H1 (cell line): ENCODE measurements at regions not wholly inside any gene's neighbourhood (a gene's known extent, or its start where the extent isn't known, plus 50 kb on each side); places are given as distances from the start of the nearest gene placed in this dataset.

Experiments
- CTCF ChIA-PET: fragments of 300-600 bp; sonication (Branson Sonifier 250); formaldehyde crosslinking; loops from one replicate; lab custom pipeline; 2021; ENCODE audit not compliant: partially characterized antibody; lab: Charles Lee
- POLR2A ChIA-PET: fragments of 300-600 bp; sonication (Branson Sonifier 250); formaldehyde crosslinking; loops from one replicate; lab custom pipeline; 2021; ENCODE audit warnings: inconsistent platforms; ENCODE audit not compliant: partially characterized antibody; lab: Charles Lee
- DNase-seq, 2 experiments: peaks; one replicate each; pipeline versions ENCODE4 v3.0.0 to v3.0.0-alpha.2; 2010 to 2022; ENCODE audit warnings: low spot score in 2 of 2, low read depth in 1 of 2, mixed read lengths in 1 of 2
- FAIRE-seq: peaks from 2 replicates; lab custom pipeline; 2011; peaks lifted over from hg19 to GRCh38; lab: Jason Lieb, UNC
- H2AFZ ChIP-seq: 2 replicates; pipeline ENCODE4 v1.8.1; 2012; ENCODE audit warnings: low read length, inconsistent platforms
- H2AK5ac ChIP-seq: 2 replicates; pipeline ENCODE4 v1.6.1; 2013; ENCODE audit warnings: low read depth, low read length
- H2BK120ac ChIP-seq: replicated peaks from 2 replicates; pipeline ENCODE3; 2013; ENCODE audit warnings: low read depth, low read length, inconsistent platforms
- H2BK12ac ChIP-seq: 2 replicates; pipeline ENCODE4 v1.6.1; 2013; ENCODE audit warnings: low read depth, low read length
- H2BK15ac ChIP-seq: 2 replicates; pipeline ENCODE4 v1.6.1; 2013; ENCODE audit warnings: low read length
- H2BK20ac ChIP-seq: 2 replicates; pipeline ENCODE4 v1.6.1; 2013; ENCODE audit warnings: low read length
- H2BK5ac ChIP-seq: 2 replicates; pipeline ENCODE4 v1.6.1; 2013; ENCODE audit warnings: low read depth, low read length
- H3K14ac ChIP-seq: 2 replicates; pipeline ENCODE4 v1.6.1; 2013; ENCODE audit warnings: inconsistent platforms; ENCODE audit not compliant: insufficient read length
- H3K18ac ChIP-seq: 2 replicates; pipeline ENCODE4 v1.6.1; 2013; ENCODE audit warnings: low read length; ENCODE audit errors: extremely low read depth
- H3K23ac ChIP-seq: 2 replicates; pipeline ENCODE4 v1.6.1; 2013; ENCODE audit warnings: inconsistent platforms; ENCODE audit not compliant: insufficient read length
- H3K23me2 ChIP-seq: 2 replicates; pipeline ENCODE4 v1.6.1; 2013; ENCODE audit warnings: low read depth, low read length
- H3K27ac ChIP-seq: 2 replicates; pipeline ENCODE4 v1.6.1; 2011; ENCODE audit warnings: low read depth, low read length, inconsistent platforms
- H3K27me3 ChIP-seq, 4 experiments: replicated peaks in 1 of 4; 1 replicate in 1 of 4; 2 replicates in 3 of 4; pipeline versions ENCODE4 v1.6.1 to v1.8.1; 2011 to 2013; ENCODE audit warnings: low read length in 3 of 4, mild to moderate bottlenecking in 3 of 4, inconsistent platforms in 2 of 4, mixed read lengths in 2 of 4, moderate library complexity in 1 of 4; ENCODE audit not compliant: control insufficient read depth in 3 of 4, insufficient read depth in 3 of 4; ENCODE audit errors: extremely low read depth in 1 of 4
- H3K36me3 ChIP-seq, 4 experiments: 2 replicates each; pipeline versions ENCODE4 v1.6.1 to v1.8.1; 2011 to 2013; ENCODE audit warnings: mild to moderate bottlenecking in 4 of 4, low read length in 3 of 4, moderate library complexity in 2 of 4, control low read depth in 1 of 4, inconsistent platforms in 1 of 4; ENCODE audit not compliant: insufficient read depth in 4 of 4, control insufficient read depth in 2 of 4
- H3K4ac ChIP-seq: replicated peaks from 2 replicates; pipeline ENCODE3; 2013; ENCODE audit warnings: low read length, low read depth, mixed read lengths, inconsistent platforms; ENCODE audit not compliant: insufficient read length
- H3K4me1 ChIP-seq, 4 experiments: replicated peaks in 1 of 4; 1 replicate in 1 of 4; 2 replicates in 3 of 4; pipeline versions ENCODE4 v1.6.1 to v1.8.1; 2011 to 2013; ENCODE audit warnings: low read length in 3 of 4, inconsistent platforms in 2 of 4, mixed read lengths in 1 of 4; ENCODE audit not compliant: insufficient read depth in 4 of 4, control insufficient read depth in 3 of 4
- H3K4me2 ChIP-seq, 2 experiments: 2 replicates each; pipeline versions ENCODE4 v1.6.1 to v1.8.1; 2011 to 2013; ENCODE audit warnings: low read depth in 2 of 2, low read length in 2 of 2, control low read depth in 1 of 2, inconsistent platforms in 1 of 2, mild to moderate bottlenecking in 1 of 2; ENCODE audit not compliant: insufficient read depth in 1 of 2
- H3K4me3 ChIP-seq, 4 experiments: fragments of 200-600, 300-600 bp in 1 of 4; sonication (generic), shearing (Covaris generic), sonication (Bioruptor Twin) in 1 of 4; 2 replicates each; pipeline versions ENCODE4 v1.5.1 to v1.8.1; 2011 to 2016; ENCODE audit warnings: low read length in 4 of 4, low read depth in 3 of 4, control low read depth in 2 of 4, inconsistent platforms in 2 of 4, mild to moderate bottlenecking in 2 of 4, mixed read lengths in 1 of 4, moderate library complexity in 1 of 4; ENCODE audit not compliant: insufficient read depth in 2 of 4; ENCODE audit errors: extremely low read depth in 1 of 4
- H3K56ac ChIP-seq: replicated peaks from 2 replicates; pipeline ENCODE3; 2013; ENCODE audit warnings: low read depth, mild to moderate bottlenecking, mixed read lengths, low read length, inconsistent platforms; ENCODE audit not compliant: insufficient read length
- H3K79me1 ChIP-seq: 2 replicates; pipeline ENCODE4 v1.6.1; 2013; ENCODE audit warnings: low read depth, low read length, control low read depth
- H3K79me2 ChIP-seq, 2 experiments: 2 replicates each; pipeline versions ENCODE4 v1.6.1 to v1.8.1; 2012 to 2013; ENCODE audit warnings: low read length in 2 of 2, mild to moderate bottlenecking in 2 of 2, inconsistent platforms in 1 of 2; ENCODE audit not compliant: insufficient read depth in 2 of 2, control insufficient read depth in 1 of 2
- H3K9ac ChIP-seq, 4 experiments: replicated peaks in 1 of 4; 1 replicate in 1 of 4; 2 replicates in 3 of 4; pipeline versions ENCODE4 v1.6.1 to v1.8.1; 2011 to 2013; ENCODE audit warnings: low read depth in 3 of 4, low read length in 3 of 4, control low read depth in 2 of 4, mild to moderate bottlenecking in 2 of 4, moderate library complexity in 2 of 4, inconsistent platforms in 1 of 4; ENCODE audit errors: extremely low read depth in 1 of 4
- H3K9me3 ChIP-seq, 2 experiments: 2 replicates each; pipeline versions ENCODE4 v1.6.1 to v1.8.1; 2012 to 2013; ENCODE audit warnings: mild to moderate bottlenecking in 2 of 2, moderate library complexity in 2 of 2, control low read depth in 1 of 2, inconsistent platforms in 1 of 2, low read depth in 1 of 2, low read length in 1 of 2, mixed read lengths in 1 of 2; ENCODE audit not compliant: insufficient read depth in 2 of 2
- H4K20me1 ChIP-seq, 2 experiments: replicated peaks in 1 of 2; 2 replicates each; pipeline versions ENCODE3 to v1.8.1; 2011 to 2013; ENCODE audit warnings: inconsistent platforms in 2 of 2, low read length in 2 of 2, mild to moderate bottlenecking in 1 of 2; ENCODE audit not compliant: insufficient read depth in 2 of 2, control insufficient read depth in 1 of 2
- H4K5ac ChIP-seq: 2 replicates; pipeline ENCODE4 v1.6.1; 2013; ENCODE audit warnings: low read length, low read depth, mixed read lengths, inconsistent platforms; ENCODE audit not compliant: insufficient read length
- H4K8ac ChIP-seq: 2 replicates; pipeline ENCODE4 v1.8.0; 2013; ENCODE audit warnings: mild to moderate bottlenecking, moderate library complexity, low read length, inconsistent platforms; ENCODE audit not compliant: insufficient read depth; ENCODE audit errors: extremely low read depth
- H4K91ac ChIP-seq: replicated peaks from 2 replicates; pipeline ENCODE3; 2013; ENCODE audit warnings: low read length, mixed read lengths, inconsistent platforms; ENCODE audit not compliant: insufficient read length
- CHD2 ChIP-seq: IDR thresholded peaks from 2 replicates; pipeline ENCODE4 v1.6.1; 2012; ENCODE audit warnings: low read length, improper control_type of control experiment
- CREB1 ChIP-seq: IDR thresholded peaks from 2 replicates; pipeline ENCODE4 v1.6.1; 2012; ENCODE audit warnings: inconsistent platforms
- CTBP2 ChIP-seq: IDR thresholded peaks from 2 replicates; pipeline ENCODE4 v1.7.0; 2011; ENCODE audit warnings: borderline replicate concordance, mild to moderate bottlenecking, moderate library complexity, mixed read lengths, low read length; ENCODE audit not compliant: insufficient read depth, insufficient read length
- KDM5A ChIP-seq: fragments of 200-600 bp; IDR thresholded peaks from 2 replicates; pipeline ENCODE4 v1.7.1; 2012; ENCODE audit warnings: mild to moderate bottlenecking, low read length, inconsistent platforms, mixed read lengths
- NANOG ChIP-seq: IDR thresholded peaks from 2 replicates; pipeline ENCODE4 v1.6.1; 2011; ENCODE audit warnings: low read length, low read depth, mild to moderate bottlenecking, inconsistent platforms; ENCODE audit not compliant: insufficient read depth, poor library complexity, severe bottlenecking
- POU5F1 ChIP-seq: IDR thresholded peaks from 2 replicates; pipeline ENCODE4 v1.6.1; 2011; ENCODE audit warnings: low read depth, mild to moderate bottlenecking, low read length, moderate library complexity
- TAF1 ChIP-seq: IDR thresholded peaks from 2 replicates; pipeline ENCODE4 v1.6.1; 2011; ENCODE audit warnings: mild to moderate bottlenecking, low read depth, low read length
- WGBS, 2 experiments: shearing (Covaris generic) in 1 of 2; methylation state at CpG; one replicate each; pipeline versions ENCODE4 v1.1.6 to v1.1.7; 2013 to 2015; ENCODE audit warnings: low lambda C conversion rate in 2 of 2, mixed read lengths in 2 of 2, inconsistent platforms in 1 of 2, low coverage in 1 of 2, missing lambda C conversion rate in 1 of 2; ENCODE audit not compliant: insufficient replicate concordance in 2 of 2, insufficient coverage in 1 of 2, insufficient read length in 1 of 2; ENCODE audit errors: extremely low coverage in 1 of 2, missing lambda C conversion rate in 1 of 2; 5-methylcytosine and 5-hydroxymethylcytosine counted together
- TF ChIP-seq, protein P1 (sequence below): IDR thresholded peaks from 2 replicates; pipeline ENCODE4 v1.6.1; 2011; ENCODE audit warnings: low read depth, mild to moderate bottlenecking, low read length; ENCODE audit not compliant: insufficient read depth

DNA sequence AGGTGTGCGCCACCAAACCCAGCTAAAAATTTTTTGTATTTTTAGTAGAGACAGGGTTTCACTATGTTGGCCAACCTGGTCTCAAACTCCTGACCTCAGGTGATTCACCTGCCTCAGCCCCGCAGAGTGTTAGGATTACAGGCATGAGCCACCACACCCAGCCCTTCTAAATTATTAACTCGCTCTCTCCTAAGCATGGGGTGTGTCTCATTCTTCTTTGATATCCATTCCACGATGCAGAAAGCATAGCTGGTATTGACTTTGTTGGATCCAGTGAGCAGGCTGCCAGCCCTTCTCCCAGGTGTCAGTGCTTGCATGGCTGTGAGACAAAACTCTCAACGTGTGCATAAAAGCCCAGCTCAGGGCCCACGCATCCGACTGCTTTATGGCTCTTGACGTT lies 254.1 kb upstream of the PFKP start:
- H3K27me3 ChIP-seq: no peaks in the 10 kb centered on the region; a peak in 1 of 7 replicates
- ChIA-PET POLR2A (no interaction called here), CTCF (interaction anchor here (1.7 kb wide), 1 partner anchor 211 kb away, joined by 3 read pairs; no protein-coding TSS in a partner anchor)
- no peak overlapping the region for H4K5ac ChIP-seq
- TF ChIP-seq CREB1: no peak
- no peak for TF ChIP-seq POU5F1
- no peak for TF ChIP-seq CHD2
- no peak for TF ChIP-seq CTBP2
- no peak for TF ChIP-seq NANOG
- TF ChIP-seq TAF1: no peak
- TF ChIP-seq, protein P1, sequence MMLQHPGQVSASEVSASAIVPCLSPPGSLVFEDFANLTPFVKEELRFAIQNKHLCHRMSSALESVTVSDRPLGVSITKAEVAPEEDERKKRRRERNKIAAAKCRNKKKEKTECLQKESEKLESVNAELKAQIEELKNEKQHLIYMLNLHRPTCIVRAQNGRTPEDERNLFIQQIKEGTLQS: no peak
- TF ChIP-seq KDM5A: no peak
- H3K23ac ChIP-seq: no peak overlapping the region
- no peak overlapping the region for H4K91ac ChIP-seq
- DNase-seq: no peak
- H3K56ac ChIP-seq: no peak overlapping the region
- no peak overlapping the region for H3K4me3 ChIP-seq
- H2BK5ac ChIP-seq: no peak overlapping the region
- no peak overlapping the region for H3K27ac ChIP-seq
- H3K14ac ChIP-seq: no peak overlapping the region
- no peaks in the 10 kb centered on the region for H3K79me1 ChIP-seq
- no peak overlapping the region for H4K8ac ChIP-seq
- no peak overlapping the region for H3K9ac ChIP-seq
- no peaks in the 10 kb centered on the region for H3K23me2 ChIP-seq
- H2AFZ ChIP-seq: no peak overlapping the region
- H2BK12ac ChIP-seq: no peak overlapping the region
- no peak overlapping the region for H2AK5ac ChIP-seq
- H3K9me3 ChIP-seq: no peaks in the 10 kb centered on the region
- FAIRE-seq: no peak
- H3K18ac ChIP-seq: no peak overlapping the region
- H3K36me3 ChIP-seq: no peaks in the 10 kb centered on the region
- no peak overlapping the region for H3K4me2 ChIP-seq
- H3K4me1 ChIP-seq: no peaks in the 10 kb centered on the region
- no peaks in the 10 kb centered on the region for H4K20me1 ChIP-seq
- H2BK15ac ChIP-seq: no peak overlapping the region
- WGBS, 2 experiments: 94% methylated on average over 8 of the region's 8 CpGs; no CpG with 5 or more reads in 1 of the 2 experiments
- H3K79me2 ChIP-seq: no peaks in the 10 kb centered on the region
- H2BK120ac ChIP-seq: no peak overlapping the region
- no peak overlapping the region for H2BK20ac ChIP-seq
- H3K4ac ChIP-seq: no peak overlapping the region
